Kidney epithelial cell (primary cell): ENCODE measurements at regions not wholly inside any gene's neighbourhood (a gene's known extent, or its start where the extent isn't known, plus 50 kb on each side); places are given as distances from the start of the nearest gene placed in this dataset.
"Not testable (repeated sequence)": the region's sequence is repeated elsewhere in the genome, so short reads cannot be mapped to it uniquely, and the experiment has no call there.

Source experiments
- DNase-seq: peaks from one replicate; pipeline ENCODE4 v3.0.0-alpha.2; 2010; ENCODE audit warnings: low read depth
- H3K27me3 ChIP-seq: 2 replicates; pipeline ENCODE4 v1.6.0; 2011; ENCODE audit warnings: low read length; ENCODE audit not compliant: control insufficient read depth, insufficient read depth
- H3K36me3 ChIP-seq: 2 replicates; pipeline ENCODE4 v1.5.1; 2011; ENCODE audit warnings: low read length; ENCODE audit not compliant: control insufficient read depth, insufficient read depth
- H3K4me3 ChIP-seq: 2 replicates; pipeline ENCODE4 v1.5.1; 2011; ENCODE audit warnings: low read depth, mild to moderate bottlenecking, control low read depth, low read length
- TF ChIP-seq, protein P1 (sequence below): IDR thresholded peaks from 2 replicates; pipeline ENCODE4 v1.5.1; 2011; ENCODE audit warnings: mild to moderate bottlenecking, moderate library complexity, low read length, control low read depth, inconsistent platforms; ENCODE audit not compliant: insufficient read depth, poor library complexity, severe bottlenecking

DNA sequence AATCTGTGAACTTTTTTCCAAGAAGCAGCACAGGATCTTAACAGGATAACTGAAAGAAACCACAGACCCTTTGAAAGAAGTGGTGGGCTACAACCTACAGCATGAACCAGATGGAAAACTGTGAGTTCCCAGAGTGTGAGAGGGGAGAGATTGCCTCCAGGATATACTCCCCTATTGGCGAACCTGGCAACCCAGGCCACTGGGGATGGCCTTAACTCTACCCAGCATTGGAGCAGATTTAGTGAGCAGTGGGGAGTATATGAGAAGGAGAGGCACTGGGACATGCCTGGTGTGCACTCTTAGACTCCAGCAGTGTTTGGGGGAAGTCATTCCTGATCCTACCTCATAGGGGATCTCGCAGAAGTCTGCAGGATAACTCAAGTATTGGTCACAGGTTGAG, 201.0 kb upstream of the TP63 start:
- peaks cover 3% of the 10 kb centered on the region for H3K27me3 ChIP-seq
- DNase-seq = no peak
- H3K4me3 ChIP-seq = no peak overlapping the region
- H3K36me3 ChIP-seq = no peaks in the 10 kb centered on the region
- TF ChIP-seq, protein P1, sequence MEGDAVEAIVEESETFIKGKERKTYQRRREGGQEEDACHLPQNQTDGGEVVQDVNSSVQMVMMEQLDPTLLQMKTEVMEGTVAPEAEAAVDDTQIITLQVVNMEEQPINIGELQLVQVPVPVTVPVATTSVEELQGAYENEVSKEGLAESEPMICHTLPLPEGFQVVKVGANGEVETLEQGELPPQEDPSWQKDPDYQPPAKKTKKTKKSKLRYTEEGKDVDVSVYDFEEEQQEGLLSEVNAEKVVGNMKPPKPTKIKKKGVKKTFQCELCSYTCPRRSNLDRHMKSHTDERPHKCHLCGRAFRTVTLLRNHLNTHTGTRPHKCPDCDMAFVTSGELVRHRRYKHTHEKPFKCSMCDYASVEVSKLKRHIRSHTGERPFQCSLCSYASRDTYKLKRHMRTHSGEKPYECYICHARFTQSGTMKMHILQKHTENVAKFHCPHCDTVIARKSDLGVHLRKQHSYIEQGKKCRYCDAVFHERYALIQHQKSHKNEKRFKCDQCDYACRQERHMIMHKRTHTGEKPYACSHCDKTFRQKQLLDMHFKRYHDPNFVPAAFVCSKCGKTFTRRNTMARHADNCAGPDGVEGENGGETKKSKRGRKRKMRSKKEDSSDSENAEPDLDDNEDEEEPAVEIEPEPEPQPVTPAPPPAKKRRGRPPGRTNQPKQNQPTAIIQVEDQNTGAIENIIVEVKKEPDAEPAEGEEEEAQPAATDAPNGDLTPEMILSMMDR = no peak

DNA sequence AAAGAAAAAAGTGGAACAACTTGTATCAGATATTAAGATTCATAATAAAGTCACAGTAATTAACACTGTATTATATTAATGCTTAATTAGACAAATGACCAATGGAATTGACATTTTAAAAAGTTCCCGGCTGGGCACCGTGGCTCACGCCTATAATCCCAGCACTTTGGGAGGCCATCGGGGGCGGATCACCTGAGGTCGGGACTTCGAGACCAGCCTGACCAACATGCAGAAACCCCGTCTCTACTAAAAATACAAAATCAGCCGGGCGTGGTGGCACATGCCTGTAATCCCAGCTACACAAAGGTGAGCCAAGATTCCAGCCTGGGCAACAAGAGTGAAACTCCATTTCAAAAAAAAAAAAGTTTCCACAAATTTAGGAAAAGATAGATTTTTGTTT, 188.9 kb upstream of the TP63 start:
- H3K36me3 ChIP-seq, H3K27me3 ChIP-seq, H3K4me3 ChIP-seq, DNase-seq: not testable (repeated sequence)

DNA sequence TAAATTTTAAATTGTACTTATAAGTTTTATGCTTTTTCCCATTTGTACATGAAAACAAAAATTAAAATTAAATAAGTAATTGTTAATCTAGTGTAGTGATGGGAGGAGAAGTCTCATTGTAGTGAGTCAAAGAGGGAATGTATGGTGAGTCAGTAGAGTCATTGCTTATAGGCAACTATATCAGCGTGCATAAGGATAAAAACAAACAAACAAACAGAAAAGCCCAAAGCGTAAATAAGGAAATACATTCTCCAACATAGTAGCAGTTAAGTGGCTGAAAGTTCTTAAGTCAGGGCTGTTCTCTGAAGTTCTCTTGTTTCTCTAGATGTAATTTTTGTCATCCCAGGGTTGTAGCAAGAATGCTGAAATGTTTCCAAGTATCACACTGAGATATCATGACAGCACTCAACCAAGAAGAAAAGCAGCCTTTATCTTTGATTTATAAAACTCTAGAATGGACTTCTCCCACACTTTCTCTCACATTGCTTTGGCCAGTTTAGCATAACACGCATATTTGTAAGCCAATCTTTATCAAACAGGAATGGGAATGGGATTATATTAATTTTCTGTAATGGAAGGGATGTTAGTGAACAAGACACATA, 184.1 kb upstream of the TP63 start:
- Histone ChIP-seq H3K27me3 (no peaks in the 10 kb centered on the region), H3K4me3 (no peak overlapping the region), H3K36me3 (no peaks in the 10 kb centered on the region)
- no peak for DNase-seq
- TF ChIP-seq, protein P1 = no peak

DNA sequence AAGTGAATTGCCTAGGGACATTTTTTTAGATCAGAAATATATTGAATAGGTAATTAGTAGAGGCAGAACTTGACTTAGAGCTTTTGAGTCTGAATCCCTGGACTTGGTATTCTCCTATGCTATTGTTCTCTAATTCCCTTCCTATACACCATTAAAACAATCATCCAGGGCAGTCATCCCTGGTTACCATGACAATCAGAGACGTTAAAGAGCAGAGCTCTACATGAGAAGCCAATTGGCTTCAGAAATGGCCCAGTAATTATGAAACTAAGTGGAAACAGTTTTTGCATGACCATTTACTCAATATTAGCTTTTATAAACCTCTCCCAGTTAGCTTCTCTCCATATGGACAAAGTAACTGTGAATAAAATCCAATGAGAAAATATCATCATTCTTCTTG, 182.1 kb upstream of the TP63 start:
- Histone ChIP-seq H3K27me3 (no peaks in the 10 kb centered on the region), H3K36me3 (no peaks in the 10 kb centered on the region), H3K4me3 (no peak overlapping the region)
- DNase-seq = no peak
- TF ChIP-seq, protein P1 = no peak

DNA sequence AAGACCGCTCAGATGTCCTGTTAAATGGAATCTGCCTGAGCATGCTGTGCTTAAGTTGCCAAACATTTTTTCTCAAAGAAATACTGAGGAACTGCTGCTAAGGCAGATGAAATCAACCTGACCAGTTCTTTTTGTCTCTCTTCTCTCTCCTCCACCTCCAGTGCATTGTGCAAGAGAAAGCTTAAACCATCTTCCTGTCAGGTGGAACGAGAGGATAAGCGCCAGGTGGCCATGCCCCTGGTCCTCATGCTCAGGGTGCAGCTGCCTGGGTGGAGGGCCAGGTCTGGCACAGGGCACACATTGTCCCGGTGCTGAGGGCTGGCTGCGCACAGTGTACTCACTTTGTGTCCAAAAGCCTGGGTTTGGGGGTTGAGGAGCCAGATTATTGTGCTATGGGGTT, 176.2 kb upstream of the TP63 start:
- H3K4me3 ChIP-seq = no peak overlapping the region
- no peaks in the 10 kb centered on the region for H3K36me3 ChIP-seq
- TF ChIP-seq, protein P1 = no peak
- no peaks in the 10 kb centered on the region for H3K27me3 ChIP-seq
- no peak for DNase-seq

DNA sequence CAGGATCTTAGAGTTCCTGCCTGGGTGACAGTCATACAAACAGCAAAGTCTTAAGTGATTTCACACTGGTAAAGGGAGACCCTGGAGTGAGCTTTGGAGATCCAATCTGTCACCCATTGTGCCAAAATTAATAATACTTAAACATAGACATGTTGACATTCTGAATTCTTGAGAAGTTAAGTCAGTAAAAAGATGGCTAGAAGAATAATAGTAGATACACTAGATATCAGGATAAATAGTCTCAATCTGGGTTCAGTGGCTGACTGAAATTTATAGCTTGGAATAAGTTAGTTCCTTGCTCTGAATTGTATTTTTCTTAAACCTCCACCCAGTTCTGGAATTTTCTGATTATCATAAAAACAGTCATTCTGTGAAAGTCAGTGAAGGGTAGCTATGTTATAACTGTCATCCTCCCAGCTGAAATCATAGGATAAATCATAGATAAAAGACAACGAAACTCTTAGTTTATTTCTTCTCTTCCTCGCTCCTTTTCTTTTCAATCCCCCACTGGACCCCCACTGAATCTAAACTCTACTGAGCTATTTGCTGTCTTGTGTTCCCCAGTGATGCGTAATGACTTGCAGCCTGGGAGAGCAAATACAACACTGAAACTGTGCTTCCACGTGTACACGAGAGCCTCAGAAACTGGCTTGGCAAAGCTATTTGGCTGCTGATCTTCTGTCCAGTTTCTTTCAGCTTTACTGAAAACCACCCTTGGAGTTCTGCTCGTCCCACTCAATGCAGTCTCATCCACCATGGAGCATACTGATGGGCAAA, 175.4 kb upstream of the TP63 start:
- H3K4me3 ChIP-seq = no peak overlapping the region
- H3K36me3 ChIP-seq = no peaks in the 10 kb centered on the region
- DNase-seq = no peak
- H3K27me3 ChIP-seq = no peaks in the 10 kb centered on the region
- TF ChIP-seq, protein P1 = no peak
